ENCODE measurements at regions not wholly inside any gene's neighbourhood (a gene's known extent, or its start where the extent isn't known, plus 50 kb on each side); places are given as distances from the start of the nearest gene placed in this dataset.

DNA sequence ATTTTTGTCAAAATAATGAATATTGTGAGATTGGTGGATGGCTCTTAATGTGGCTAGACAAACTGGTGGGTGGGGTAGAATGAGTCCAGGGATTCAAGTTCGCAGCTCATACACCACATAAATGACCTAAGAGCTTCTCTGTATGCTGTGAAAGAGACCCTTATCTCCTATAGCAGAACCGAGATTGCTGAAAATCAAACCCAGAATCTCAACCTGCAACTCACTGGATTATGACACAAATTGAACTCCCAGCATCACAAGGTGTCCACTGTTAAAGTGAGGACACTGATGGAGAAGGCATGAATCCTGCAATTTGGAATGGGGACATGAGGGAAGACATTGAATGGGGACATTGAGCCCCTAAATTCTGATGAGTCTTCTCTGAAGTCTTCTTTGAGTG lies 51.3 kb upstream of the CNKSR3 start:
- H3K27ac ChIP-seq: no peak overlapping the region
- H3K4me3 ChIP-seq: no peak overlapping the region
- no peak for ATAC-seq (ENCODE audit: insufficient number of reproducible peaks, low FRiP score, low read depth)
- H3K9me3 ChIP-seq: no peaks in the 10 kb centered on the region
- no peaks in the 10 kb centered on the region for H3K4me1 ChIP-seq (ENCODE audit: control insufficient read depth in 1 of 2, low read depth in 2 of 2)
- H3K36me3 ChIP-seq: no peaks in the 10 kb centered on the region
- H3K27me3 ChIP-seq (replicated peaks; ENCODE audit: insufficient read depth): no peaks in the 10 kb centered on the region
- DNase-seq (ENCODE audit: low spot score): no peak
- TF ChIP-seq, protein P1, sequence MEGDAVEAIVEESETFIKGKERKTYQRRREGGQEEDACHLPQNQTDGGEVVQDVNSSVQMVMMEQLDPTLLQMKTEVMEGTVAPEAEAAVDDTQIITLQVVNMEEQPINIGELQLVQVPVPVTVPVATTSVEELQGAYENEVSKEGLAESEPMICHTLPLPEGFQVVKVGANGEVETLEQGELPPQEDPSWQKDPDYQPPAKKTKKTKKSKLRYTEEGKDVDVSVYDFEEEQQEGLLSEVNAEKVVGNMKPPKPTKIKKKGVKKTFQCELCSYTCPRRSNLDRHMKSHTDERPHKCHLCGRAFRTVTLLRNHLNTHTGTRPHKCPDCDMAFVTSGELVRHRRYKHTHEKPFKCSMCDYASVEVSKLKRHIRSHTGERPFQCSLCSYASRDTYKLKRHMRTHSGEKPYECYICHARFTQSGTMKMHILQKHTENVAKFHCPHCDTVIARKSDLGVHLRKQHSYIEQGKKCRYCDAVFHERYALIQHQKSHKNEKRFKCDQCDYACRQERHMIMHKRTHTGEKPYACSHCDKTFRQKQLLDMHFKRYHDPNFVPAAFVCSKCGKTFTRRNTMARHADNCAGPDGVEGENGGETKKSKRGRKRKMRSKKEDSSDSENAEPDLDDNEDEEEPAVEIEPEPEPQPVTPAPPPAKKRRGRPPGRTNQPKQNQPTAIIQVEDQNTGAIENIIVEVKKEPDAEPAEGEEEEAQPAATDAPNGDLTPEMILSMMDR (IDR thresholded peaks at IDR 0.05): no peak

DNA sequence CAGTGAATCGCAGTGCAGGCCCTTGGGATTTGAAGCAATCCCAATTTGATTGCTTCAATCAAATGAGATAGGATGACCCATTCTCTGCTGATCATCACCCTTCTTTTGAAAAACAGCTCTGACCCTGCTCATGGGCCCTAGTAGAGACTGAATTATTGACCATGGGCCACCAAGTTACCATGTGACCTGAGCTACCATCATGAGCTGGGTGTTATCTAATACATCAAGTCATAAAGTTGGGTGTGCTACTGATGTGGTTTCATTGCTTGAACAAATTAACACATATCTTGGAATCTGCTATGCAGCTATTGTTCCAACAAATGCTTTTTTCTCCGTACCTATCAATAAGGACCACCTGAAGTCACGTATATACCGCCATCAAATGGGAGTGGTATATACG lies 54.8 kb upstream of the CNKSR3 start:
- Histone ChIP-seq H3K4me3 (no peak overlapping the region), H3K9me3 (no peaks in the 10 kb centered on the region), H3K4me1 (ENCODE audit: control insufficient read depth in 1 of 2, low read depth in 2 of 2) (no peaks in the 10 kb centered on the region), H3K27me3 (replicated peaks; ENCODE audit: insufficient read depth) (no peaks in the 10 kb centered on the region), H3K36me3 (no peaks in the 10 kb centered on the region), H3K27ac (no peak overlapping the region)
- ATAC-seq (ENCODE audit: insufficient number of reproducible peaks, low FRiP score, low read depth) (no peak), DNase-seq (ENCODE audit: low spot score) (no peak)
- TF ChIP-seq, protein P1 (IDR thresholded peaks at IDR 0.05): no peak

DNA sequence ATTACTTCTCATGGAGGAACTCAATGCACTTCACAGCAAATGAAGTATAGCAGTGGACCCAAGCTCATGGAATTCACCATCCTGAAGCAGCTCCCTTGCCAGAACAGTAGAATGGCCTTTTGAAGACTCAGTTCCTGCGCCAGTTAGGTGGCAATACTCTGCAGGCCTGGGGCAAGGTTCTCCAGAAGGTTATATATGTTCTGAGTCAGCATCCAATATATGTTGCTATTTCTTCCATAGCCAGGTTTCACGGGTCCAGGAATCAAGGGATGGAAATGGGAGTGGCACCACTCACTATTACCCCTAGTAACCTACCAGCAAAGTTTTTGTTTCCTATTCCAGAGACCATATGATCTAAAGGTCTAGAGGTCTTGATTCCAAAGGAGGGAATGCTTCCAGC lies 56.4 kb upstream of the CNKSR3 start:
- no peaks in the 10 kb centered on the region for H3K27me3 ChIP-seq (replicated peaks; ENCODE audit: insufficient read depth)
- TF ChIP-seq, protein P1 (IDR thresholded peaks at IDR 0.05): no peak
- no peaks in the 10 kb centered on the region for H3K36me3 ChIP-seq
- no peak for ATAC-seq (ENCODE audit: insufficient number of reproducible peaks, low FRiP score, low read depth)
- H3K4me1 ChIP-seq (ENCODE audit: control insufficient read depth in 1 of 2, low read depth in 2 of 2): no peaks in the 10 kb centered on the region
- H3K4me3 ChIP-seq: no peak overlapping the region
- no peaks in the 10 kb centered on the region for H3K9me3 ChIP-seq
- no peak overlapping the region for H3K27ac ChIP-seq
- no peak for DNase-seq (ENCODE audit: low spot score)

DNA sequence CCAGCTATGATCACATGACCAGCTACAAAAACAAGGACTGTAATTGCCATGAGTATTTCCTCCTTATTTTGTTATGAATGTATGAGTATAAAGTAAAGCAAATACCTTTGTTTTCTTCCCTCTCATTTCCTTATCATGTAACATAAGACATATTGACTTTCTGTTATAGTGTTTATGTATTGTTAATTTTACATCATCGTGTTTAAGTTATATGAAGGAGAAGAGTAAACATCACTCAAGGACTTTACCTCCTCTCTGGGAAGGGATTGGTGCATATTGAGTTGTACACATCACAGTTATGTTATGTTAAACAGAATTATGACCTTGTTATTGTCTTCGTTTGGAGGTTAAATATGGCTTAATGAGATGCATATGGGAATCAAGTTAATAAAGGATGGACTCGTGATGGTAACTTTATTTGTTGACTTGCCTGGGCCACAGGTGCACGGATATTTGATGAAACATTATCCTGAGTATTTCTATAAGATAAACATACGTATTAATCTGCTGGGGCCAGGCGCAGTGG lies 57.3 kb upstream of the CNKSR3 start:
- Histone ChIP-seq H3K9me3 (no peaks in the 10 kb centered on the region), H3K4me3 (no peak overlapping the region), H3K36me3 (no peaks in the 10 kb centered on the region), H3K4me1 (ENCODE audit: control insufficient read depth in 1 of 2, low read depth in 2 of 2) (no peaks in the 10 kb centered on the region), H3K27me3 (replicated peaks; ENCODE audit: insufficient read depth) (no peaks in the 10 kb centered on the region), H3K27ac (no peak overlapping the region)
- TF ChIP-seq, protein P1 (IDR thresholded peaks at IDR 0.05): no peak
- ATAC-seq (ENCODE audit: insufficient number of reproducible peaks, low FRiP score, low read depth) (no peak), DNase-seq (ENCODE audit: low spot score) (no peak)

DNA sequence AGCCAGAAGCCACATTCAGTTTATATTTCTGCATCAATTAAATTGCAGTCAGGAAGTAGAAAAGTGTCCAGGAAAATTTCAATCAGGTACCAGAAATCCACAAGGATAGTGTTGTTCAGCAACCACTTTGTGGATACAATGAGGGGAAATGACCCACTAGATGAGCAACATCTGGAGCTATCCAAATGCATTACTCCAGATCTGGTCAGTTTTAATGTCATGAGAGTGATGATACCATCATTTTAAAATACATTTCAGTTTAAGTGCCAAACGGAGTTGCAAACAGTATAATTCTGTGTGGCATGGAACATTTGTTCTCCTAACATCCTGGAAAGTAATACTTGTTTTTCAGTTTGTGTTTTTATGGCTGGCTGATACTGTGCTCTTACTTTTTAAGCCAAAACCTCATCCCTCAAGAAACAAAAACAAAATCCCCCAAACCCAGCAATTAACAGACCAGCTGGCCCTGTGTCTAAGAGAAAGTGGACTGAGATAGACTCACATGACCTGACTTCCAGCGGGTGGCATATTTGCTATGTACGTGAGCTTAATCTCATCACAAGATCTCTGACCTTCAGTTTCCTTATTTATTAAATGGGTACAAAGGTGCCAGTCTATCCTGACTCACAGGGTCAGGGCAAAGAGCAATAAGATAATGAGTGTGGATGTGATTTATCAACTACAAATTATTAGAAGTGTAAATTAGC lies 58.8 kb upstream of the CNKSR3 start:
- H3K36me3 ChIP-seq: no peaks in the 10 kb centered on the region
- H3K4me1 ChIP-seq (ENCODE audit: control insufficient read depth in 1 of 2, low read depth in 2 of 2): no peaks in the 10 kb centered on the region
- TF ChIP-seq, protein P1 (IDR thresholded peaks at IDR 0.05): no peak
- DNase-seq (ENCODE audit: low spot score) (no peak), ATAC-seq (ENCODE audit: insufficient number of reproducible peaks, low FRiP score, low read depth) (no peak)
- no peaks in the 10 kb centered on the region for H3K27me3 ChIP-seq (replicated peaks; ENCODE audit: insufficient read depth)
- no peak overlapping the region for H3K27ac ChIP-seq
- H3K9me3 ChIP-seq: no peaks in the 10 kb centered on the region
- no peak overlapping the region for H3K4me3 ChIP-seq

Data from thoracic aorta (tissue), 2 donors.